ENCODE measurements at regions not wholly inside any gene's neighbourhood (a gene's known extent, or its start where the extent isn't known, plus 50 kb on each side); places are given as distances from the start of the nearest gene placed in this dataset.
A peak's percentile ranks its signal among the peaks of the same experiment; 100 is the strongest.

DNA sequence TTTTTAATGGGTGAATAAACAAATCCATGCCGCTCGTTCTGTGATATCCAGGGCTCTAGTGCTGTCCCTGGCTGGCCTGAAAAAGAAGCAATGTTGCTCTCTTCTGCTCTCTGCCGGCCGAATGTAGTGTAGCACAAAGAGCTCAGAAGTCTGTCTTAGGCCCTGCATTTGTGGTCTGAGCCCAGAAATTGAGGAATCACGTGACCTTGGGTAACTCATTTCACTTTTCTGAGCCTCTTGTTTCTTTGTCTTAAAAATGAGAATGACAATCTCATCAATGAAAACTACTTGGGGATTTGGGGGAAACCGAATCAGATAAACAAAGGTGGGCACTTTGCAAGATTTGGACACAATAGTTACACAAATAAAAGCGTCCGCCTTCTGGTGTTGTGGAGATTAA is 381.6 kb upstream of the ASIC2 start:
- TF ChIP-seq POLR2A (IDR thresholded peaks at IDR 0.05) = no peak
- TF ChIP-seq, protein P1, sequence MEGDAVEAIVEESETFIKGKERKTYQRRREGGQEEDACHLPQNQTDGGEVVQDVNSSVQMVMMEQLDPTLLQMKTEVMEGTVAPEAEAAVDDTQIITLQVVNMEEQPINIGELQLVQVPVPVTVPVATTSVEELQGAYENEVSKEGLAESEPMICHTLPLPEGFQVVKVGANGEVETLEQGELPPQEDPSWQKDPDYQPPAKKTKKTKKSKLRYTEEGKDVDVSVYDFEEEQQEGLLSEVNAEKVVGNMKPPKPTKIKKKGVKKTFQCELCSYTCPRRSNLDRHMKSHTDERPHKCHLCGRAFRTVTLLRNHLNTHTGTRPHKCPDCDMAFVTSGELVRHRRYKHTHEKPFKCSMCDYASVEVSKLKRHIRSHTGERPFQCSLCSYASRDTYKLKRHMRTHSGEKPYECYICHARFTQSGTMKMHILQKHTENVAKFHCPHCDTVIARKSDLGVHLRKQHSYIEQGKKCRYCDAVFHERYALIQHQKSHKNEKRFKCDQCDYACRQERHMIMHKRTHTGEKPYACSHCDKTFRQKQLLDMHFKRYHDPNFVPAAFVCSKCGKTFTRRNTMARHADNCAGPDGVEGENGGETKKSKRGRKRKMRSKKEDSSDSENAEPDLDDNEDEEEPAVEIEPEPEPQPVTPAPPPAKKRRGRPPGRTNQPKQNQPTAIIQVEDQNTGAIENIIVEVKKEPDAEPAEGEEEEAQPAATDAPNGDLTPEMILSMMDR (IDR thresholded peaks at IDR 0.05) = peak; percentile 71 to 77 (median 71)
- Histone ChIP-seq H3K36me3 (ENCODE audit: low read depth, missing control alignments) (no peaks in the 10 kb centered on the region), H3K4me3 (no peak overlapping the region), H3K4me1 (no peaks in the 10 kb centered on the region), H3K27me3 (no peaks in the 10 kb centered on the region), H3K27ac (no peak overlapping the region), H3K9me3 (no peaks in the 10 kb centered on the region)
- WGBS, 2 donors = 41 to 55% methylated on average over 8 of the region's 8 CpGs
- intact Hi-C loops (cut with DNase I; ENCODE audit: low total_unique reads) = no loop called here
- peak; percentile 78 for DNase-seq

DNA sequence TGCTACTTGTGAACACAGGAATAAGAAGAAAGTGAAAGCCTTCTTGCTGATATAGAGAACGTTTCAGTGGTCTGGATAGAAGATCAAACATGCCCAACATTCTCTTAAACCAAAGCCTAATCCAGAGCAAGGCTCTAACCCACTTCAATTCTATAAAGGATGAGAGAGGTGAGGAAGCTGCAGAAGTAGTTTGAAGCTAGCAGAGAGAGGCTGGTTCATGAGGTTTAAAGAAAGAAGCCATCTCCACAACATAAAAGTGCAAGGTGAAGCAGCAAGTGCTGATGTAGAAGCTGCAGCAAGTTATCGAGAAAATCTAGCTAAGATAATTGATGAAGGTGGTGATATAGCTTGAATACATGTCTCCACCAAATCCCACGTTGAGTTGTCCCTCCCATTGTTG is 383.3 kb upstream of the ASIC2 start:
- Histone ChIP-seq H3K4me1 (no peaks in the 10 kb centered on the region), H3K27ac (no peak overlapping the region), H3K36me3 (ENCODE audit: low read depth, missing control alignments) (no peaks in the 10 kb centered on the region), H3K27me3 (no peaks in the 10 kb centered on the region), H3K9me3 (no peaks in the 10 kb centered on the region), H3K4me3 (no peak overlapping the region)
- TF ChIP-seq, protein P1 (IDR thresholded peaks at IDR 0.05) = no peak
- no peak for TF ChIP-seq POLR2A (IDR thresholded peaks at IDR 0.05)
- intact Hi-C loops (cut with DNase I; ENCODE audit: low total_unique reads) = no loop called here
- WGBS, 2 donors = 65 to 69% methylated on average over 3 of the region's 3 CpGs
- DNase-seq = no peak

DNA sequence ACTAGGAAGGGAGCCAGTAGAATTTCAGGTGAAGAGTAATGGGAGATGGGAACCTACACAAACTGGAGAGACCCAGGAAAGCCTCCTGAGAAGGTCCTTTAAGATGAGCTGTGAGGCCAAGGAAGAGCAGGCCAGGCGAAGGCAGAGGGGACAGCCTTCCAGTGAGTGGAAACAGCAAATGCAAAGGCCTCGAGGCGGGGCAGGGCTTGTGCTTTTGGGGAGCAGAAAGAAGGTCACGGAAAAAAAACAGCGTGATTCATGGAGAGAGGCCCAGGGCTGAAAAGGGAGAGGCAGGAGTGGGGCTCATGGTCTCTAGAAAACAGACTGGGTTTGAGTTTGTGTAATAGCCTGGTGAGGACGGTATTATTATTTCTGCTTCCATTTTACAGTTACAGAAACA is 386.5 kb upstream of the ASIC2 start:
- TF ChIP-seq, protein P1 (IDR thresholded peaks at IDR 0.05) = no peak
- TF ChIP-seq POLR2A (IDR thresholded peaks at IDR 0.05) = no peak
- H3K4me3 ChIP-seq = no peak overlapping the region
- no peaks in the 10 kb centered on the region for H3K9me3 ChIP-seq
- intact Hi-C loops (cut with DNase I; ENCODE audit: low total_unique reads) = no loop called here
- no peak for DNase-seq
- WGBS, 2 donors = 86 to 88% methylated on average over 6 of the region's 6 CpGs
- no peaks in the 10 kb centered on the region for H3K4me1 ChIP-seq
- no peaks in the 10 kb centered on the region for H3K27me3 ChIP-seq
- H3K36me3 ChIP-seq (ENCODE audit: low read depth, missing control alignments) = no peaks in the 10 kb centered on the region
- H3K27ac ChIP-seq = no peak overlapping the region

DNA sequence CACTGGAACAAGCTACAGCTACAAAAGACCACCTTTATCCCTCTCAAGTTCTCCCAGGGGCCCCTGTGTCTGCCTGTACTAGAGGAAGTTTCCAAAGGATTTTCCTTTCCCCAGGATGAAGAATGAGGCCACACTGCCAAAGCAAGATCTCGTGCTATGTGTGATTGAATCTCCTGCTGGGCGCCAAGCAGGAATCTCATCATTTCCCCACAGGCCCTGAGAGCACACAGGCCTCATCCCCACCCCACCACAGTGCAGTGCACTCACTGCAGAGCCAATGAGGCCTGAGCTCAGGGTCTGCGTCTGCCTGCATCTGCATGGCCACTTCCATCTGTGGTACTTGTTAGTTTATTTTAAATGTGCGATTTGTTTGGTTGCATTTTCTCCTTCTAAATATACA is 387.4 kb upstream of the ASIC2 start:
- intact Hi-C loops (cut with DNase I; ENCODE audit: low total_unique reads) = no loop called here
- Histone ChIP-seq H3K4me1 (no peaks in the 10 kb centered on the region), H3K4me3 (no peak overlapping the region), H3K27me3 (no peaks in the 10 kb centered on the region), H3K36me3 (ENCODE audit: low read depth, missing control alignments) (no peaks in the 10 kb centered on the region), H3K27ac (no peak overlapping the region), H3K9me3 (no peaks in the 10 kb centered on the region)
- TF ChIP-seq, protein P1 (IDR thresholded peaks at IDR 0.05) = no peak
- no peak for TF ChIP-seq POLR2A (IDR thresholded peaks at IDR 0.05)
- WGBS, 2 donors = 77 to 87% methylated on average over 4 of the region's 4 CpGs
- DNase-seq = no peak

DNA sequence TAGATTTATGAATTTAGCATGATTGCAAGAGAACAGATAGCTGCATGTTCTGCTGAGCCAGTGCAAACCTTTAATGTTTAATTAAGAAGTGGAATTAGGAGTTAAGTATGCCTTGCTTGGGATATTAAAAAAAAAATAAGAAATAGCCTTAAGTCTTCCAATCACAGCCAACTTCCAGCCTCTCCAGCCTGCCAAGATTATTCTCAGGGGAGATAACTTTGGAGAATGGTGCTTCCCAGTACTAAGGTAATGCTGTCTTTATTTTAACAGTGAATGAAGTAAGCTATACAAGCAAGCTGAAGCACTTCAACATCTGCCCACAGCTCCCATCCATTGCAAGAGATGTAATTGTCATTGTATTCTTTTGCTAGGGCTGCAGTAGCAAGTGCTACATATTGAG is 389.5 kb upstream of the ASIC2 start:
- Histone ChIP-seq H3K27me3 (no peaks in the 10 kb centered on the region), H3K9me3 (no peaks in the 10 kb centered on the region), H3K4me3 (no peak overlapping the region), H3K4me1 (no peaks in the 10 kb centered on the region), H3K27ac (no peak overlapping the region), H3K36me3 (ENCODE audit: low read depth, missing control alignments) (no peaks in the 10 kb centered on the region)
- no peak for DNase-seq
- intact Hi-C loops (cut with DNase I; ENCODE audit: low total_unique reads) = no loop called here
- no peak for TF ChIP-seq POLR2A (IDR thresholded peaks at IDR 0.05)
- TF ChIP-seq, protein P1 (IDR thresholded peaks at IDR 0.05) = no peak

Measured in testis (tissue), 2 donors.